SKM-1 (cell line): ENCODE measurements at regions not wholly inside any gene's neighbourhood (a gene's known extent, or its start where the extent isn't known, plus 50 kb on each side); places are given as distances from the start of the nearest gene placed in this dataset.

Experiments
- DNase-seq: peaks from one replicate; lab custom pipeline; 2025; ENCODE audit not compliant: unreplicated experiment; lab: John Stamatoyannopoulos, UW

- DNase-seq: no peak
These were observed 57.0 kb upstream of the LMX1B start for GRCh38 chr9:126556560-126557250.

- DNase-seq: peak; percentile 38
These were observed 55.6 kb upstream of the LMX1B start for GRCh38 chr9:126558051-126558665.

- DNase-seq: no peak
These were observed 54.4 kb upstream of the LMX1B start for GRCh38 chr9:126559296-126559695.

GRCh38 chr9:126561582-126561981 lies 52.1 kb upstream of the LMX1B start:
- peak; percentile 23 for DNase-seq

GRCh38 chr9:126563556-126563955 lies 50.2 kb upstream of the LMX1B start:
- no peak for DNase-seq
